Upper lobe of left lung (tissue), 4 donors: ENCODE measurements at regions not wholly inside any gene's neighbourhood (a gene's known extent, or its start where the extent isn't known, plus 50 kb on each side); places are given as distances from the start of the nearest gene placed in this dataset.

ENCODE experiments used
- CTCF ChIP-seq, 6 experiments: fragments of 450-650 bp in 4 of 6; fragments of 200-600 bp in 2 of 6; sonication (generic) in 2 of 6; IDR thresholded peaks; one replicate each; pipeline ENCODE4 v1.5.1; 2016 to 2019; ENCODE audit warnings: antibody characterized with exemption in 6 of 6
- POLR2A ChIP-seq, 4 donors: fragments of 450-650 bp; IDR thresholded peaks; one replicate each; pipeline ENCODE4 v1.5.1; 2016 to 2017; ENCODE audit warnings: antibody characterized with exemption in 4 of 4, mild to moderate bottlenecking in 2 of 4
- POLR2AphosphoS5 ChIP-seq, 2 donors: sonication (generic); formaldehyde crosslinking; IDR thresholded peaks; one replicate each; pipeline ENCODE4 v1.5.1; 2017; ENCODE audit warnings: antibody characterized with exemption in 2 of 2

GRCh38 chr6:126842769-126843168 is 275.7 kb upstream of the RSPO3 start:
- TF ChIP-seq CTCF (IDR thresholded peaks at IDR 0.05) (no peak), POLR2A (IDR thresholded peaks at IDR 0.05) (no peak), POLR2AphosphoS5 (IDR thresholded peaks at IDR 0.05) (no peak)
